Testis (tissue), 2 donors: ENCODE measurements at regions not wholly inside any gene's neighbourhood (a gene's known extent, or its start where the extent isn't known, plus 50 kb on each side); places are given as distances from the start of the nearest gene placed in this dataset.

Source experiments
- DNase-seq: peaks from one replicate; pipeline ENCODE4 v3.0.0-alpha.2; 2019
- H3K27ac ChIP-seq, 2 donors: fragments of 200-600 bp; sonication (generic); one replicate each; pipeline ENCODE4 v1.5.1; 2019
- H3K27me3 ChIP-seq: fragments of 200-600 bp; sonication (generic); one replicate; pipeline ENCODE4 v1.5.1; 2019
- H3K36me3 ChIP-seq: fragments of 200-600 bp; sonication (generic); one replicate; pipeline ENCODE4 v1.5.1; 2017; ENCODE audit warnings: low read depth; ENCODE audit errors: missing control alignments
- H3K4me1 ChIP-seq: fragments of 200-600 bp; sonication (generic); one replicate; pipeline ENCODE4 v1.5.1; 2019
- H3K4me3 ChIP-seq, 2 donors: fragments of 200-600 bp; sonication (generic); one replicate each; pipeline ENCODE4 v1.5.1; 2017 to 2019
- H3K9me3 ChIP-seq: fragments of 200-600 bp; sonication (generic); one replicate; pipeline ENCODE4 v1.5.1; 2017
- CTCF ChIP-seq, 3 experiments: fragments of 450-650 bp in 2 of 3; fragments of 200-600 bp in 1 of 3; sonication (generic) in 1 of 3; IDR thresholded peaks; one replicate each; pipeline ENCODE4 v1.5.1; 2016 to 2019; ENCODE audit warnings: antibody characterized with exemption in 3 of 3, mild to moderate bottlenecking in 2 of 3, moderate library complexity in 1 of 3
- POLR2A ChIP-seq: fragments of 450-650 bp; IDR thresholded peaks from one replicate; pipeline ENCODE4 v1.6.1; 2017; ENCODE audit warnings: antibody characterized with exemption, mild to moderate bottlenecking, moderate library complexity
- WGBS, 2 donors: methylation state at CpG; one replicate each; pipeline ENCODE4 v1.1.5; 2018; 5-methylcytosine and 5-hydroxymethylcytosine counted together
- intact Hi-C: fragments of 100-400 bp; cut with DNase I; formaldehyde crosslinking; loops from one replicate; pipeline ENCODE4 v1.15.1; 2023; ENCODE audit warnings: low total_unique reads

- Histone ChIP-seq H3K4me3 (no peak overlapping the region), H3K36me3 (no peaks in the 10 kb centered on the region), H3K9me3 (no peaks in the 10 kb centered on the region), H3K4me1 (no peaks in the 10 kb centered on the region), H3K27ac (no peak overlapping the region), H3K27me3 (no peaks in the 10 kb centered on the region)
- 63 to 64% methylated on average over 4 to 9 of the region's 9 CpGs for WGBS, 2 donors
- DNase-seq = no peak
- intact Hi-C loops = no loop called here
- TF ChIP-seq CTCF (IDR thresholded peaks at IDR 0.05) (no peak), POLR2A (no peak)
Measured at GRCh38 chr1:30259631-30260030, 463.8 kb downstream of the MATN1 start.

GRCh38 chr1:30258876-30259275 is 464.5 kb downstream of the MATN1 start:
- H3K27me3 ChIP-seq = no peaks in the 10 kb centered on the region
- H3K36me3 ChIP-seq = no peaks in the 10 kb centered on the region
- WGBS, 2 donors = 24 to 30% methylated on average over 4 of the region's 4 CpGs
- H3K4me1 ChIP-seq = no peaks in the 10 kb centered on the region
- no peaks in the 10 kb centered on the region for H3K9me3 ChIP-seq
- no peak overlapping the region for H3K27ac ChIP-seq
- intact Hi-C loops = no loop called here
- DNase-seq = no peak
- TF ChIP-seq CTCF (IDR thresholded peaks at IDR 0.05) (no peak), POLR2A (no peak)
- no peak overlapping the region for H3K4me3 ChIP-seq

GRCh38 chr1:30258471-30258870 is 464.9 kb downstream of the MATN1 start:
- intact Hi-C loops = no loop called here
- Histone ChIP-seq H3K4me1 (no peaks in the 10 kb centered on the region), H3K27me3 (no peaks in the 10 kb centered on the region), H3K27ac (no peak overlapping the region), H3K36me3 (no peaks in the 10 kb centered on the region), H3K4me3 (no peak overlapping the region), H3K9me3 (no peaks in the 10 kb centered on the region)
- 81 to 87% methylated on average over 6 of the region's 6 CpGs for WGBS, 2 donors
- no peak for DNase-seq
- no peak for TF ChIP-seq CTCF (IDR thresholded peaks at IDR 0.05)
- no peak for TF ChIP-seq POLR2A

GRCh38 chr1:30257742-30258380 is 465.5 kb downstream of the MATN1 start:
- no peaks in the 10 kb centered on the region for H3K27me3 ChIP-seq
- no peak for TF ChIP-seq POLR2A
- TF ChIP-seq CTCF (IDR thresholded peaks at IDR 0.05) = no peak
- H3K27ac ChIP-seq = no peak overlapping the region
- H3K4me3 ChIP-seq = no peak overlapping the region
- intact Hi-C loops = no loop called here
- no peaks in the 10 kb centered on the region for H3K36me3 ChIP-seq
- no peak for DNase-seq
- H3K4me1 ChIP-seq = no peaks in the 10 kb centered on the region
- WGBS, 2 donors = 85 to 96% methylated on average over 14 of the region's 14 CpGs
- H3K9me3 ChIP-seq = no peaks in the 10 kb centered on the region

GRCh38 chr1:30257322-30257721 is 466.1 kb downstream of the MATN1 start:
- Histone ChIP-seq H3K9me3 (no peaks in the 10 kb centered on the region), H3K4me3 (no peak overlapping the region), H3K36me3 (no peaks in the 10 kb centered on the region), H3K4me1 (no peaks in the 10 kb centered on the region), H3K27me3 (no peaks in the 10 kb centered on the region), H3K27ac (no peak overlapping the region)
- TF ChIP-seq POLR2A (no peak), CTCF (IDR thresholded peaks at IDR 0.05) (no peak)
- 88 to 89% methylated on average over 1 of the region's 1 CpG for WGBS, 2 donors
- no peak for DNase-seq
- intact Hi-C loops = no loop called here
